Spleen (tissue), 11 donors: ENCODE measurements at regions not wholly inside any gene's neighbourhood (a gene's known extent, or its start where the extent isn't known, plus 50 kb on each side); places are given as distances from the start of the nearest gene placed in this dataset.

Source experiments
- DNase-seq: peaks from one replicate; pipeline ENCODE4 v3.0.0-alpha.2; 2020
- H3K27ac ChIP-seq, 8 donors: fragments of 200-600 bp; sonication (generic) in 7 of 8; 1 replicate in 4 of 8; 2 replicates in 4 of 8; pipeline versions ENCODE4 v1.5.0 to v1.8.0; 2016 to 2021; ENCODE audit warnings: inconsistent platforms in 4 of 8, mild to moderate bottlenecking in 4 of 8, moderate library complexity in 1 of 8
- H3K27me3 ChIP-seq, 7 donors: fragments of 200-600 bp; sonication (generic) in 6 of 7; replicated peaks in 1 of 7; 1 replicate in 4 of 7; 2 replicates in 3 of 7; pipeline versions ENCODE4 v1.5.0 to v1.8.0; 2016 to 2021; ENCODE audit warnings: inconsistent platforms in 3 of 7, mild to moderate bottlenecking in 1 of 7
- H3K36me3 ChIP-seq, 6 donors: fragments of 200-600 bp; sonication (generic) in 5 of 6; 1 replicate in 4 of 6; 2 replicates in 2 of 6; pipeline versions ENCODE4 v1.5.0 to v1.8.0; 2016 to 2021; ENCODE audit warnings: inconsistent platforms in 2 of 6
- H3K4me1 ChIP-seq, 6 donors: fragments of 200-600 bp; sonication (generic) in 5 of 6; 1 replicate in 3 of 6; 2 replicates in 3 of 6; pipeline versions ENCODE4 v1.5.0 to v1.8.0; 2016 to 2021; ENCODE audit warnings: inconsistent platforms in 3 of 6
- H3K4me3 ChIP-seq, 8 donors: fragments of 200-600 bp; sonication (generic) in 7 of 8; 1 replicate in 4 of 8; 2 replicates in 4 of 8; pipeline versions ENCODE4 v1.5.0 to v1.8.0; 2016 to 2021; ENCODE audit warnings: inconsistent platforms in 4 of 8, mild to moderate bottlenecking in 4 of 8, moderate library complexity in 2 of 8
- H3K9me3 ChIP-seq, 8 donors: fragments of 200-600 bp; sonication (generic) in 7 of 8; 1 replicate in 4 of 8; 2 replicates in 4 of 8; pipeline versions ENCODE4 v1.5.0 to v1.8.0; 2016 to 2021; ENCODE audit warnings: inconsistent platforms in 4 of 8
- POLR2A ChIP-seq, 3 donors: fragments of 450-650 bp; IDR thresholded peaks; one replicate each; pipeline ENCODE4 v1.5.1; 2017; ENCODE audit warnings: antibody characterized with exemption in 3 of 3, mild to moderate bottlenecking in 1 of 3
- POLR2AphosphoS5 ChIP-seq, 3 donors: sonication (generic); formaldehyde crosslinking; IDR thresholded peaks; one replicate each; pipeline ENCODE4 v1.5.1; 2017; ENCODE audit warnings: antibody characterized with exemption in 3 of 3
- WGBS, 5 donors: extraction: QIAGEN DNeasy Blood & Tissue Kit in 3 of 5; methylation state at CpG; one replicate each; pipeline versions ENCODE4 v1.1.5 to v1.1.7; 2013 to 2018; 5-methylcytosine and 5-hydroxymethylcytosine counted together
- intact Hi-C: fragments of 100-400 bp; cut with DNase I; formaldehyde crosslinking; loops from one replicate; pipeline ENCODE4 v1.15.0; 2023; ENCODE audit warnings: low total_unique reads
- TF ChIP-seq, protein P1 (sequence below), 11 experiments: fragments of 200-600 bp in 7 of 11; fragments of 450-650 bp in 4 of 11; sonication (generic) in 4 of 11; IDR thresholded peaks in 8 of 11; conservative IDR thresholded peaks in 3 of 11; 1 replicate in 7 of 11; 2 replicates in 4 of 11; pipeline versions ENCODE4 v1.4.0 to v1.8.0; 2016 to 2021; ENCODE audit warnings: antibody characterized with exemption in 11 of 11, inconsistent platforms in 4 of 11, mild to moderate bottlenecking in 1 of 11
- donor health status: healthy with polysubstance abuse.
- donor health status: DM: no; HTN: no; CAD: no; lungs with moderate emphysema.
- donor health status: DM: no; HTN: no; CAD: no.
- donor health status: Bipolar disorder and iron deficiency.
- donor health status: healthy.
- donor health status: DM: no; HTN: no; CAD: no.
- donor health status: DM: yes; HTN: yes; CAD: no.

DNA sequence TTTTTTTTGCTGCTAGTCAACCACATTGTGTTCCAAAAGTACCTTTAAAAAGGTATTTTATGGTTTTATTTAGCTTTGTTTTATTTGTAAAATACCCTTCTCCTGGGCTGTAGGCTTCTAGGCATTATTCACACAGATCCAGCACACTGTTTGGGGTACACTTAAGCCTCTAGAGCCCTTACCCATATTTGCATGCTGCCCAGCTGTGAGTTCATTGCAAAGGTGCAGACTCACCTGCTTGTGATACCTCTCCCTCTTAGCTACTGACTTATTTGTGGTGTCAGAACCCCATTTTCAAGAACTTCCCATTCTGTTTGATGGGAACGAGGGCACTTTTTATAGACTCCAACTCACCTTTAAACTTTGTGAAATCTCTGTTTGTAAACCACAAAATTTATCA lies 69.8 kb downstream of the RIN2 start:
- DNase-seq: no peak
- Histone ChIP-seq H3K4me3 (no peak overlapping the region), H3K27ac (peak overlapping the region in 6 of 8 donors; percentile 22 to 79 (median 60)), H3K9me3 (no peaks in the 10 kb centered on the region), H3K27me3 (no peaks in the 10 kb centered on the region), H3K36me3 (no peaks in the 10 kb centered on the region), H3K4me1 (peaks cover 15 to 67% (median 37%) of the 10 kb centered on the region in 6 donors)
- TF ChIP-seq, protein P1, sequence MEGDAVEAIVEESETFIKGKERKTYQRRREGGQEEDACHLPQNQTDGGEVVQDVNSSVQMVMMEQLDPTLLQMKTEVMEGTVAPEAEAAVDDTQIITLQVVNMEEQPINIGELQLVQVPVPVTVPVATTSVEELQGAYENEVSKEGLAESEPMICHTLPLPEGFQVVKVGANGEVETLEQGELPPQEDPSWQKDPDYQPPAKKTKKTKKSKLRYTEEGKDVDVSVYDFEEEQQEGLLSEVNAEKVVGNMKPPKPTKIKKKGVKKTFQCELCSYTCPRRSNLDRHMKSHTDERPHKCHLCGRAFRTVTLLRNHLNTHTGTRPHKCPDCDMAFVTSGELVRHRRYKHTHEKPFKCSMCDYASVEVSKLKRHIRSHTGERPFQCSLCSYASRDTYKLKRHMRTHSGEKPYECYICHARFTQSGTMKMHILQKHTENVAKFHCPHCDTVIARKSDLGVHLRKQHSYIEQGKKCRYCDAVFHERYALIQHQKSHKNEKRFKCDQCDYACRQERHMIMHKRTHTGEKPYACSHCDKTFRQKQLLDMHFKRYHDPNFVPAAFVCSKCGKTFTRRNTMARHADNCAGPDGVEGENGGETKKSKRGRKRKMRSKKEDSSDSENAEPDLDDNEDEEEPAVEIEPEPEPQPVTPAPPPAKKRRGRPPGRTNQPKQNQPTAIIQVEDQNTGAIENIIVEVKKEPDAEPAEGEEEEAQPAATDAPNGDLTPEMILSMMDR (IDR thresholded peaks at IDR 0.05 in 8 of 11, conservative IDR thresholded peaks at IDR 0.05 in 3 of 11): no peak
- TF ChIP-seq POLR2AphosphoS5 (IDR thresholded peaks at IDR 0.05): no peak
- no peak for TF ChIP-seq POLR2A (IDR thresholded peaks at IDR 0.05)
- 5 to 30% (median 9%) methylated on average over 1 of the region's 1 CpG for WGBS, 5 donors
- intact Hi-C loops: no loop called here

DNA sequence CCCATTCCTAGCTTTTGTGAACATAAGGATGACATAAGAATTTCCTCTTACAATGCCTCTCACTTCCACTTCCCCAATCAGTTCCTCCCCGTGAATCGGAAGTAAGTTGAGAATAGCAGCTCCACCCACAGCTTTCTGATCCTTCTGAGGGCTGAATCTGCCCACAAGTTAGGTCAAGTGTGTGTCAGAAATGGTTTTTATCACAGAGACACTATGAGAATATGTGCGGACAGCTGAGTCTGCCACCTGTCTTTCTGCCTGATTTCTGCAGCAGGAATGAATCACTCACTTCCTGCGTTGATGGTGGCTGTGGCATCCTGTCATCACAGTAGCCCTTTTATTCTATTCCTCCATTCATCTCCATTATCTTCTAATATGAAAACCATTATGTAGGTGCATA lies 70.2 kb downstream of the RIN2 start:
- Histone ChIP-seq H3K4me3 (no peak overlapping the region), H3K27me3 (no peaks in the 10 kb centered on the region), H3K4me1 (peaks cover 15 to 67% (median 36%) of the 10 kb centered on the region in 6 donors), H3K27ac (peak overlapping the region in 6 of 8 donors; percentile 22 to 79 (median 60)), H3K9me3 (no peaks in the 10 kb centered on the region), H3K36me3 (no peaks in the 10 kb centered on the region)
- no peak for TF ChIP-seq POLR2A (IDR thresholded peaks at IDR 0.05)
- peak in 1 of 3 donors; percentile 35 for TF ChIP-seq POLR2AphosphoS5 (IDR thresholded peaks at IDR 0.05)
- TF ChIP-seq, protein P1 (IDR thresholded peaks at IDR 0.05 in 8 of 11, conservative IDR thresholded peaks at IDR 0.05 in 3 of 11): peak in 10 of 11 experiments; percentile 27 to 70 (median 55)
- no peak for DNase-seq
- WGBS, 5 donors: 7 to 13% (median 12%) methylated on average over 4 of the region's 4 CpGs
- intact Hi-C loops: no loop called here

DNA sequence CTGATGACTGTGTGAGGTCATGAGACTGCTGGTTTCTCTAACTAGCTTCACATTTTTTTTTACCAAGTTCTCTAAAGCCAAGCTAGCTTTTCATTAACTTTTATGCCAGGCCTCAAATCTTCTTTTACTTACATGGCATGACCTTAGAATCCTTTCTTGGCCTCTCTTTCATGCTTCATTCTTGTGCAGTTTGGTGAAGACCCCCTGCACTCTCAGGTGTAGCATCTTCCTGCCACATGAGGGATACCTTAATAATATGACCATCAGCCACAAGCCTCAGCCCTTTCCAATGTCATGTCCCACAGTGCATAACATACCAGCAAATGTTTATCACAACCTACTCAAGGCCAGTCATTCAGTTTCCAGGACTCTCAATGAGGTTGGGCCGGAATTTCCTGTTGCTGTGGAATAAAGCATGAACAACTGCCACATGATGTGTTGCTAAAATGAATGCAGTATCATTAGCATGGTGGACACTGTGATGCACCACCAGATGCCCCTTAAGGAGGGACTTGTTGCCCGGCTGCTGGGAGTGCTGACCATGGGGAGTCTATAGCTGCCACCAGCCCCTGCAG lies 72.2 kb downstream of the RIN2 start:
- TF ChIP-seq POLR2AphosphoS5 (IDR thresholded peaks at IDR 0.05): peak in 1 of 3 donors; percentile 71
- TF ChIP-seq, protein P1 (IDR thresholded peaks at IDR 0.05 in 8 of 11, conservative IDR thresholded peaks at IDR 0.05 in 3 of 11): no peak
- intact Hi-C loops: no loop called here
- H3K27ac ChIP-seq: peak overlapping the region in 7 of 8 donors; percentile 59 to 79 (median 66)
- H3K9me3 ChIP-seq: no peaks in the 10 kb centered on the region
- H3K27me3 ChIP-seq: no peaks in the 10 kb centered on the region
- DNase-seq: no peak
- 73 to 82% (median 78%) methylated on average over 2 of the region's 2 CpGs; no CpG with 5 or more reads in 1 of the 5 donors for WGBS, 5 donors
- H3K36me3 ChIP-seq: no peaks in the 10 kb centered on the region
- H3K4me3 ChIP-seq: no peak overlapping the region
- H3K4me1 ChIP-seq: peaks cover 15 to 50% (median 27%) of the 10 kb centered on the region in 6 donors

DNA sequence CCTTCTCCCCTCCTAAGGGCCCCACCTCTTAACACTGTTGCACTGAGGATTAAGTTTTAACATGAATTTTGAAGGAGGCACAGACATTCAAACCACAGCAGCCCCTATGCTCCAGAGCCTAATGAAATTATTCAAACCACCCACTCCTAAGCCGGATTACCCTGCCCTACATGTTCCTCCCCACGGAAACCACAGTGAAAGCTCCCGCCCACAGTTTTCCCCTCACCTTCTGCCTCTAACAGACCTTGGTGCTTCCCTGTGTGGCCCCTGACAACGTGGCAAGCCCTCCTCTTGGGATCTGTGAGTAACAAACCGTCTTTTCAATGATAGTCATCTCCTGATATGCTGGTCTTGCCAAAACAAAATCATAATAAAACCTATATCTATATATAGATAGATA lies 74.8 kb downstream of the RIN2 start:
- WGBS, 5 donors: 35 to 49% (median 40%) methylated on average over 5 of the region's 5 CpGs
- H3K9me3 ChIP-seq: no peaks in the 10 kb centered on the region
- no peaks in the 10 kb centered on the region for H3K36me3 ChIP-seq
- H3K4me3 ChIP-seq: no peak overlapping the region
- no peak for TF ChIP-seq POLR2A (IDR thresholded peaks at IDR 0.05)
- TF ChIP-seq, protein P1 (IDR thresholded peaks at IDR 0.05 in 8 of 11, conservative IDR thresholded peaks at IDR 0.05 in 3 of 11): no peak
- TF ChIP-seq POLR2AphosphoS5 (IDR thresholded peaks at IDR 0.05): no peak
- peak overlapping the region in 2 of 8 donors; percentile 10 to 15 for H3K27ac ChIP-seq
- no peaks in the 10 kb centered on the region for H3K27me3 ChIP-seq
- peaks cover 11 to 37% (median 23%) of the 10 kb centered on the region in 6 donors for H3K4me1 ChIP-seq
- DNase-seq: no peak
- intact Hi-C loops: no loop called here
